ENCODE measurements at regions not wholly inside any gene's neighbourhood (a gene's known extent, or its start where the extent isn't known, plus 50 kb on each side); places are given as distances from the start of the nearest gene placed in this dataset.

DNA sequence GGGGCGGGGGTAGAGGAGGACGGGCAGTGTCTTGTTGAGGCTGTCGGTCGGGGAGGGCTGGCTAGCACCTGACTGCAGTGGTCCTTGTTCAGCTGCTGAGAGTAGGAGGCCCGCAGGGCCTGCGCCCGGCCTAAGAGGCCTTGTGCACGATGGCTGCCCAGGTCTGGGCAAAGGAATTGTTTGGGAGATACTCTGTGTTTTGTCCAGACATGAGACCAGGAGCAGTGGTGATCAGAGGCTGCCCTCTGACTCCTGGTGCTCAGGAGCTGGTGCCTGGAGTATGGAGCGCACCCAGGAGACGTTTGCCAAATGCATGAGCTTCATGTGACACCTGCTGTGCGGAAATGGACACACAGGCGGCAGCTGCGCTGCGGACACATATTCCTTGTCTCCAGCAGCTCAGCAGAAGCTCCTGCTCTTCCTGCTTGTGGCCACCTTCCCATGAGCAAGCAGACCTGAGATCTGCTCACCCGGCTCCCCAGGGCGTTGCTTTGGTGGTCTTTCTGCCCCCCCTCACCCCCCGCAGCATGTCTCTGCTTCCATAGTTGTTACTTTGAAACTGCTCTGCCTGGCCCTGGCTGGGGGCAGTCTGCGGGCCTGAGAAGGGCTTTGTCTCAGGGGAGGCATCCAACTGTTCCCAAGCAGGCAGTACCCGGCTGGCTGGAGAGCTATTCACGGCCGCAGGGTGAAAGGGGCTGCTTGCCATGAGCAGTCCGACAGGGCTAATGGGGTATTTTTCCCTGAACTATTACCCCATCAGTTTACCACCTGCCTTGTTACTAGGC, 163.9 kb downstream of the TEX29 start:
- TF ChIP-seq CTCF (IDR thresholded peaks at IDR 0.05 in 8 of 11, conservative IDR thresholded peaks at IDR 0.05 in 3 of 11) (no peak), POLR2AphosphoS5 (IDR thresholded peaks at IDR 0.05) (no peak)

Data from spleen (tissue), 7 donors.